Duodenal mucosa (tissue), 2 donors: ENCODE measurements at regions not wholly inside any gene's neighbourhood (a gene's known extent, or its start where the extent isn't known, plus 50 kb on each side); places are given as distances from the start of the nearest gene placed in this dataset.
"Not testable (repeated sequence)": the region's sequence is repeated elsewhere in the genome, so short reads cannot be mapped to it uniquely, and the experiment has no call there.

Experiments used
- H3K27ac ChIP-seq: one replicate; pipeline ENCODE4 v1.7.0; 2013; ENCODE audit warnings: low read depth, low read length
- H3K27me3 ChIP-seq, 2 donors: one replicate each; pipeline ENCODE4 v1.7.0; 2013; ENCODE audit warnings: low read length in 2 of 2, control low read depth in 1 of 2; ENCODE audit not compliant: insufficient read depth in 2 of 2, control insufficient read depth in 1 of 2
- H3K36me3 ChIP-seq, 2 donors: one replicate each; pipeline ENCODE4 v1.7.0; 2013; ENCODE audit warnings: low read length in 2 of 2, control low read depth in 1 of 2; ENCODE audit not compliant: insufficient read depth in 2 of 2, control insufficient read depth in 1 of 2
- H3K4me1 ChIP-seq, 2 donors: one replicate each; pipeline ENCODE4 v1.7.0; 2013; ENCODE audit warnings: low read length in 2 of 2, control low read depth in 1 of 2; ENCODE audit not compliant: insufficient read depth in 2 of 2, control insufficient read depth in 1 of 2
- H3K4me3 ChIP-seq, 2 donors: one replicate each; pipeline ENCODE4 v1.7.0; 2013; ENCODE audit warnings: low read length in 2 of 2, low read depth in 1 of 2
- H3K9ac ChIP-seq, 2 donors: one replicate each; pipeline ENCODE4 v1.7.0; 2013; ENCODE audit warnings: low read length in 2 of 2, low read depth in 1 of 2
- H3K9me3 ChIP-seq, 2 donors: one replicate each; pipeline ENCODE4 v1.7.0; 2013; ENCODE audit warnings: low read length in 2 of 2, control low read depth in 1 of 2; ENCODE audit not compliant: control insufficient read depth in 1 of 2

DNA sequence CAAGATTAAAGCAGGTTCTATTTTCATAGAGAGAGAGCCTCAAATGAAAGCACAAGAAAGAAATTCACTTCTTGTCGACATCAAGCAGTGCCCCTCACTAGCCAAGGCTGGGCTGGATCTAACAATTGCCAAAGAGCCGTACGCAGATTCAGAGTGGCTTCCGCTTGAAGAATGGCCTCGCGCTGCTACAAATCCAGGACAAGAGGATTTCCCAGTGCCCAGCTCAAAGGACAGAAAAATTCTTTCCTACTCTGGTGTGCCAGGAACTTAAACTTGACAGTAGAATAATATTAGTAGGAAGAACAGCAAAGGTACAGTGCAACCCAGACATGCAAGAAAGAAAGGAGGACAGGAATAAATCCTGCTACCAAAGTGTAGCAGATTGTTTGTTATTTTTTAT is 56.5 kb upstream of the PPARGC1A start:
- H3K9ac ChIP-seq, result no peak overlapping the region
- no peak overlapping the region for H3K4me3 ChIP-seq
- H3K4me1 ChIP-seq, result peaks cover 0 to 4% of the 10 kb centered on the region in 2 donors
- H3K36me3 ChIP-seq, result no peaks in the 10 kb centered on the region
- no peaks in the 10 kb centered on the region for H3K9me3 ChIP-seq
- no peaks in the 10 kb centered on the region for H3K27me3 ChIP-seq
- H3K27ac ChIP-seq, result no peak overlapping the region

GRCh38 chr4:23945451-23946017 is 55.7 kb upstream of the PPARGC1A start:
- Histone ChIP-seq H3K9me3 (no peaks in the 10 kb centered on the region), H3K4me3 (no peak overlapping the region), H3K9ac (no peak overlapping the region), H3K27ac (no peak overlapping the region), H3K4me1 (peaks cover 0 to 4% of the 10 kb centered on the region in 2 donors), H3K36me3 (no peaks in the 10 kb centered on the region), H3K27me3 (no peaks in the 10 kb centered on the region)

- H3K27me3 ChIP-seq, H3K27ac ChIP-seq, H3K4me1 ChIP-seq, H3K9ac ChIP-seq, H3K9me3 ChIP-seq, H3K4me3 ChIP-seq, H3K36me3 ChIP-seq: not testable (repeated sequence)
Measured at GRCh38 chr4:23944556-23944955, 54.7 kb upstream of the PPARGC1A start.

DNA sequence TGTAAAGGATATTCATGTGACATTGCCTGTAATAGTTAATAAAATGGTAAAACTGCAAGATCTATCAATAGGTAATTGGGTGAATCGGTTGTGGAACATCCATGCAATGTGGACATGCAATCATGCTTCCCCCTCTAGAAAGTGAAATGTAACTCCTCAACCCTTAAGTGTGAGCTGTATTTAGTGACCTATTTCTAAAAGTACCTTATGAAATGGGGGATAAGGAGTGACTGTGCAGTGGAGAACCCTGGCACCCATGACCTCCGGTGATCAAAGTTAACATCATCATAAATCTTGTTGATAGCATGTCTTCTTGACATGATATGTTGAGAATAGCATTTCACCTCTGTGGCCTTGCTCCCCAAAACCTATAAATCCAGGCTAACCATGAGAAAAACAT is 53.6 kb upstream of the PPARGC1A start:
- H3K27ac ChIP-seq, result no peak overlapping the region
- no peaks in the 10 kb centered on the region for H3K27me3 ChIP-seq
- no peak overlapping the region for H3K9ac ChIP-seq
- H3K4me3 ChIP-seq, result no peak overlapping the region
- no peaks in the 10 kb centered on the region for H3K9me3 ChIP-seq
- H3K4me1 ChIP-seq, result peaks cover 0 to 4% of the 10 kb centered on the region in 2 donors
- no peaks in the 10 kb centered on the region for H3K36me3 ChIP-seq

DNA sequence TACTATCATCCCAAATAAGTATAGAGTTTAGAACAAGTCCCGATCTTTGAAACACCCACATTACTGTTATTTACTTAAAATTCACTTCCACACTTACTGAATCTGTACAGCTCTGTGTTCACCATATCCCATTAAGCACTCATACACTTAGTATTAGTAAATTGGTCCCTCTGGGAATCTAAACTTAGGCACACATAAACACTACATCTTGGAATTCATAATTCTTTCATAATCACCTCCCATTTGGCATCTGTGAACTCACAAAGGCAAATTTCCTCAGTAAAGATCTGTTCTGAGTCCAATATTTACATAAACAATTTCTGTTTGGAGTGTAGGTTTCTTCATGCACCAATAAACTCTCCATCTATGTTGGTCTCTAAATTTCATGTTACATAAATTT is 52.6 kb upstream of the PPARGC1A start:
- Histone ChIP-seq H3K27me3 (no peaks in the 10 kb centered on the region), H3K4me1 (peaks cover 0 to 4% of the 10 kb centered on the region in 2 donors), H3K36me3 (no peaks in the 10 kb centered on the region), H3K9me3 (no peaks in the 10 kb centered on the region), H3K9ac (no peak overlapping the region), H3K4me3 (no peak overlapping the region), H3K27ac (no peak overlapping the region)
